ENCODE measurements at regions not wholly inside any gene's neighbourhood (a gene's known extent, or its start where the extent isn't known, plus 50 kb on each side); places are given as distances from the start of the nearest gene placed in this dataset.

DNA sequence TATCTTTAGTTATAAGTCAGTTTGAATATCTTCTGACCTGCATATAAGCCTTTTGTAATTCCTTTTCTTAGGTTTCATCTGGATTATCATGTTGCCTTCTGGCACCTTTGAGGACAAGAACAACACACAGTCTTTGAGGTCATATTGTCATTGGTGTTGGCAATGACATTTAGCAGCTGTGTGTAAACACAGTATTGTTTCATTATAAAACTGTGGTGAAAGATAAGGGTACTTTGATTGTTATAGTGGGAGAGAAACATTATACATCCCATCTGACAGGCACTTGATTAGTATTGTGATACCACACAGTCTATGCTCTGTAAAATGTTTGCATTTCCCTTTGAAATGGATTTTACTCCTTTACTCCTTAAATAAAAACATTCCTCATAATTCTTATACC lies 313.5 kb downstream of the RPRM start (continued):
- TF ChIP-seq, protein P1, sequence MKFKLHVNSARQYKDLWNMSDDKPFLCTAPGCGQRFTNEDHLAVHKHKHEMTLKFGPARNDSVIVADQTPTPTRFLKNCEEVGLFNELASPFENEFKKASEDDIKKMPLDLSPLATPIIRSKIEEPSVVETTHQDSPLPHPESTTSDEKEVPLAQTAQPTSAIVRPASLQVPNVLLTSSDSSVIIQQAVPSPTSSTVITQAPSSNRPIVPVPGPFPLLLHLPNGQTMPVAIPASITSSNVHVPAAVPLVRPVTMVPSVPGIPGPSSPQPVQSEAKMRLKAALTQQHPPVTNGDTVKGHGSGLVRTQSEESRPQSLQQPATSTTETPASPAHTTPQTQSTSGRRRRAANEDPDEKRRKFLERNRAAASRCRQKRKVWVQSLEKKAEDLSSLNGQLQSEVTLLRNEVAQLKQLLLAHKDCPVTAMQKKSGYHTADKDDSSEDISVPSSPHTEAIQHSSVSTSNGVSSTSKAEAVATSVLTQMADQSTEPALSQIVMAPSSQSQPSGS (CRISPR knock-in tag; IDR thresholded peaks at IDR 0.05), result no peak

DNA sequence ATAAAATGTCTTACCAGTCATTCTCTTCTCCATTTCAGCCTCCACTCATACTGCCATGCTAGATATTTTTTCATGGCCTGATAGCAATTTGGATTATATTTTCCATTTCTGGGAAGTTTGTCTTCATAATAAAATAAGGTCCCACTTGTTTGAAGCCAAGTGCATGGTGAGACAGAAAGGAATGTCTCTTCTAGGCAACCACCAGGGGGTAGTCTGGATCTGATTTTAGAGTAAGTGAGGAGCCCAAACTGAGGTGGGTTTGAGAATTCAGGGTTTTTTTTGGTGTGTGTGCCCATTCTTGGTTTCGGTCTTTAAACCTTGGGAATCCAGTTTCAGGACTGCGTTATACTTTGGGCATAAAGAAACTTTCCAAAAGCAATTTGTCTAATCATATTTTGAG lies 315.5 kb downstream of the RPRM start:
- H3K79me2 ChIP-seq (ENCODE audit: insufficient read depth, low read length), result no peaks in the 10 kb centered on the region
- ATAC-seq (peak; percentile 91), FAIRE-seq (peak; percentile 85), DNase-seq (ENCODE audit: low spot score) (peak; percentile 76)
- H3K9me3 ChIP-seq (ENCODE audit: low read length), result no peaks in the 10 kb centered on the region
- no peaks in the 10 kb centered on the region for H3K4me1 ChIP-seq (ENCODE audit: insufficient read depth, low read length)
- no peak overlapping the region for H2AFZ ChIP-seq (ENCODE audit: low read length)
- H3K27ac ChIP-seq (ENCODE audit: extremely low read length, insufficient read depth, low read length), result no peak overlapping the region
- BruUV-seq (replicated peaks), result no TSS peak
- no peak overlapping the region for H3K4me2 ChIP-seq (ENCODE audit: low read depth, low read length)
- ChIA-PET CTCF (ENCODE audit: low intra/inter-chr PET ratio, low total read pairs) (interaction anchor here (0.8 to 3.7 kb wide), 5 partner anchors 124 to 1213 kb away, joined by 3 to 31 read pairs (median 5); partner anchors contain the start of gene RPRM), POLR2A (no interaction called here)
- in situ Hi-C loops (cut with HindIII; ENCODE audit: extremely low pct_ligation_motif_present, low pct_unique_long_range_greater_than_20kb), result loop anchor here (5.0 to 25.0 kb wide), 3 partner anchors 314 to 1224 kb away; partner anchors contain the start of gene RPRM
- no peak overlapping the region for H3K9ac ChIP-seq (ENCODE audit: insufficient read depth, low read depth, low read length)
- 17% methylated on average over 2 of the region's 2 CpGs for WGBS (ENCODE audit: low lambda C conversion rate)
- H3K36me3 ChIP-seq (replicated peaks in 1 of 2; ENCODE audit: control insufficient read depth in 1 of 2, insufficient read depth in 2 of 2, low read length in 2 of 2), result no peaks in the 10 kb centered on the region
- no peaks in the 10 kb centered on the region for H4K20me1 ChIP-seq (ENCODE audit: insufficient read depth, low read length)
- intact Hi-C loops (cut with micrococcal nuclease; ENCODE audit: unreplicated experiment), result loop anchor here (1.0 to 5.0 kb wide), 4 partner anchors 124 to 1212 kb away; partner anchors contain the start of gene RPRM
- no peak overlapping the region for H3K4me3 ChIP-seq (replicated peaks in 1 of 3; ENCODE audit: insufficient read depth in 1 of 3, low read depth in 2 of 3, low read length in 3 of 3)
- H3K27me3 ChIP-seq (ENCODE audit: control insufficient read depth in 1 of 2, insufficient read depth in 2 of 2, low read length in 2 of 2), result no peaks in the 10 kb centered on the region
- TF ChIP-seq ZFP36L2 (CRISPR knock-in tag; IDR thresholded peaks at IDR 0.05) (no peak), ZNF782 (CRISPR knock-in tag; IDR thresholded peaks at IDR 0.05; ENCODE audit: borderline replicate concordance) (no peak), RAD21 (CRISPR knock-in tag; IDR thresholded peaks at IDR 0.05) (peak; percentile 60), HOXA7 (CRISPR knock-in tag; IDR thresholded peaks at IDR 0.05) (no peak), CTCF (CRISPR knock-in tag; IDR thresholded peaks at IDR 0.05) (peak; percentile 79), STAG1 (CRISPR knock-in tag; IDR thresholded peaks at IDR 0.05) (peak; percentile 85), SMC3 (IDR thresholded peaks at IDR 0.05; ENCODE audit: low read length) (peak; percentile 86), ZNF639 (CRISPR knock-in tag; conservative IDR thresholded peaks at IDR 0.05) (no peak), RBFOX2 (IDR thresholded peaks at IDR 0.05; ENCODE audit: low read depth, low read length) (no peak), HMGA1 (CRISPR knock-in tag; conservative IDR thresholded peaks at IDR 0.05) (no peak), KLF13 (CRISPR knock-in tag; IDR thresholded peaks at IDR 0.05) (no peak), ZNF879 (CRISPR knock-in tag; IDR thresholded peaks at IDR 0.05) (no peak), ZNF776 (CRISPR knock-in tag; IDR thresholded peaks at IDR 0.05) (no peak)

Data from HepG2 (cell line).